A673 (cell line): ENCODE measurements at regions not wholly inside any gene's neighbourhood (a gene's known extent, or its start where the extent isn't known, plus 50 kb on each side); places are given as distances from the start of the nearest gene placed in this dataset.

Source experiments
- BruUV-seq: library from RNA; stranded (reverse); fragments of 400-500 nt; replicated peaks from 2 replicates; lab custom pipeline; 2021; lab: Mats Ljungman, UMichigan
- CTCF ChIA-PET: fragments of 300-600 bp; sonication (Branson Sonifier 250); formaldehyde crosslinking; loops from one replicate; lab custom pipeline; 2022; ENCODE audit warnings: antibody characterized with exemption; lab: Charles Lee
- POLR2A ChIA-PET: fragments of 300-600 bp; sonication (Branson Sonifier 250); formaldehyde crosslinking; loops from one replicate; lab custom pipeline; 2022; ENCODE audit warnings: antibody characterized with exemption; ENCODE audit not compliant: low non-redundant PET; lab: Charles Lee
- DNase-seq: peaks from one replicate; pipeline ENCODE4 v3.0.0-alpha.2; 2015; ENCODE audit warnings: low spot score
- H3K27ac ChIP-seq: fragments of 200-600 bp; sonication (generic); 2 replicates; pipeline ENCODE4 v1.5.1; 2016; ENCODE audit warnings: mixed run types, low read depth, mild to moderate bottlenecking, mixed read lengths, antibody characterized with exemption, low read length; ENCODE audit not compliant: poor library complexity, severe bottlenecking
- H3K27me3 ChIP-seq: fragments of 200-600 bp; sonication (generic); replicated peaks from 2 replicates; pipeline ENCODE4 v1.6.1; 2017; ENCODE audit warnings: mixed run types, low read depth, mild to moderate bottlenecking, mixed read lengths, antibody characterized with exemption, low read length; ENCODE audit not compliant: insufficient read depth, poor library complexity
- H3K36me3 ChIP-seq: fragments of 200-600 bp; sonication (generic); 2 replicates; pipeline ENCODE4 v1.6.1; 2016; ENCODE audit warnings: mixed run types, mild to moderate bottlenecking, mixed read lengths, antibody characterized with exemption, low read length; ENCODE audit not compliant: insufficient read depth, poor library complexity, severe bottlenecking
- H3K4me1 ChIP-seq: fragments of 200-600 bp; sonication (generic); 2 replicates; pipeline ENCODE4 v1.6.1; 2017; ENCODE audit warnings: mixed run types, mild to moderate bottlenecking, mixed read lengths, antibody characterized with exemption, low read length; ENCODE audit not compliant: insufficient read depth, poor library complexity, severe bottlenecking
- H3K4me3 ChIP-seq: fragments of 200-600 bp; sonication (generic); 2 replicates; pipeline ENCODE4 v1.5.1; 2016; ENCODE audit warnings: low read depth, mixed run types, mild to moderate bottlenecking, mixed read lengths, low read length; ENCODE audit not compliant: poor library complexity, severe bottlenecking
- H3K9me3 ChIP-seq: fragments of 200-600 bp; sonication (generic); 2 replicates; pipeline ENCODE4 v1.6.1; 2016; ENCODE audit warnings: mixed run types, low read depth, mild to moderate bottlenecking, mixed read lengths, antibody characterized with exemption, low read length; ENCODE audit not compliant: poor library complexity, severe bottlenecking
- CTCF ChIP-seq: fragments of 300-800, 200-600 bp; sonication (generic); conservative IDR thresholded peaks from 2 replicates; pipeline ENCODE4 v1.5.1; 2017; ENCODE audit warnings: low read depth, mild to moderate bottlenecking, antibody characterized with exemption, low read length, moderate library complexity, mixed read lengths
- EZH2 ChIP-seq: fragments of 200-600 bp; sonication (generic); IDR thresholded peaks from 2 replicates; pipeline ENCODE4 v1.6.1; 2017; ENCODE audit warnings: borderline replicate concordance, low read depth, mild to moderate bottlenecking, mixed read lengths, antibody characterized with exemption, low read length; ENCODE audit not compliant: poor library complexity, severe bottlenecking
- intact Hi-C: fragments of 100-400 bp; cut with micrococcal nuclease; formaldehyde crosslinking; loops from one replicate; pipeline ENCODE4 v1.10.0; 2022; ENCODE audit not compliant: unreplicated experiment

GRCh38 chr5:157920828-157921170, 61.9 kb upstream of the CLINT1 start:
- Histone ChIP-seq H3K27me3 (no peaks in the 10 kb centered on the region), H3K9me3 (no peaks in the 10 kb centered on the region), H3K27ac (peak overlapping the region; percentile 29), H3K4me3 (no peak overlapping the region), H3K36me3 (no peaks in the 10 kb centered on the region), H3K4me1 (peaks cover 41% of the 10 kb centered on the region)
- POLR2A ChIA-PET, result no interaction called here
- CTCF ChIA-PET, result interaction anchor here (0.5 kb wide), 1 partner anchor 60 kb away, joined by 5 read pairs; no protein-coding TSS in a partner anchor
- TF ChIP-seq EZH2 (no peak), CTCF (no peak)
- no peak for DNase-seq
- BruUV-seq, result no TSS peak
- intact Hi-C loops, result no loop called here

- ChIA-PET CTCF (interaction anchor here (0.7 kb wide), 1 partner anchor 102 kb away, joined by 5 read pairs; no protein-coding TSS in a partner anchor), POLR2A (no interaction called here)
- Histone ChIP-seq H3K4me3 (no peak overlapping the region), H3K36me3 (no peaks in the 10 kb centered on the region), H3K9me3 (no peaks in the 10 kb centered on the region), H3K27me3 (no peaks in the 10 kb centered on the region), H3K4me1 (peaks cover 41% of the 10 kb centered on the region), H3K27ac (peak overlapping the region; percentile 59)
- no TSS peak for BruUV-seq
- no peak for TF ChIP-seq CTCF
- intact Hi-C loops, result loop anchor here (2.0 kb wide), 1 partner anchor 102 kb away; no protein-coding TSS in a partner anchor
- DNase-seq, result peak; percentile 15
These were observed 60.1 kb upstream of the CLINT1 start for GRCh38 chr5:157918811-157919742.

- Histone ChIP-seq H3K9me3 (no peaks in the 10 kb centered on the region), H3K4me1 (peaks cover 41% of the 10 kb centered on the region), H3K36me3 (no peaks in the 10 kb centered on the region), H3K27ac (peak overlapping the region; percentile 37), H3K4me3 (no peak overlapping the region), H3K27me3 (no peaks in the 10 kb centered on the region)
- intact Hi-C loops, result loop anchor here (2.0 kb wide), 1 partner anchor 101 kb away; no protein-coding TSS in a partner anchor
- BruUV-seq, result no TSS peak
- peak; percentile 78 for DNase-seq
- TF ChIP-seq CTCF (peak; percentile 63), EZH2 (no peak)
- ChIA-PET CTCF (no interaction called here), POLR2A (no interaction called here)
These were observed 59.2 kb upstream of the CLINT1 start for GRCh38 chr5:157917899-157918809.
